ENCODE measurements at regions not wholly inside any gene's neighbourhood (a gene's known extent, or its start where the extent isn't known, plus 50 kb on each side); places are given as distances from the start of the nearest gene placed in this dataset.
"Not testable (repeated sequence)": the region's sequence is repeated elsewhere in the genome, so short reads cannot be mapped to it uniquely, and the experiment has no call there.

- not testable (repeated sequence) for DNase-seq
These were observed 51.5 kb upstream of the CDC42EP3 start for GRCh38 chr2:37722971-37723370.

GRCh38 chr2:37730037-37730818 is 58.8 kb upstream of the CDC42EP3 start:
- DNase-seq, result no peak

- not testable (repeated sequence) for DNase-seq
These were observed 61.0 kb upstream of the CDC42EP3 start for GRCh38 chr2:37732412-37732811.

- no peak for DNase-seq
These were observed 61.8 kb upstream of the CDC42EP3 start for GRCh38 chr2:37733251-37733650.

GRCh38 chr2:37733955-37734354 is 62.5 kb upstream of the CDC42EP3 start:
- DNase-seq, result not testable (repeated sequence)

- not testable (repeated sequence) for DNase-seq
These were observed 63.6 kb upstream of the CDC42EP3 start for GRCh38 chr2:37734891-37735523.

GRCh38 chr2:37735524-37735910 is 64.1 kb upstream of the CDC42EP3 start:
- not testable (repeated sequence) for DNase-seq

GRCh38 chr2:37737507-37737906 is 66.1 kb upstream of the CDC42EP3 start:
- no peak for DNase-seq

- no peak for DNase-seq
These were observed 66.9 kb upstream of the CDC42EP3 start for GRCh38 chr2:37738266-37738885.

GRCh38 chr2:37739153-37739552 is 67.7 kb upstream of the CDC42EP3 start:
- DNase-seq, result no peak

- no peak for DNase-seq
These were observed 68.8 kb upstream of the CDC42EP3 start for GRCh38 chr2:37740164-37740739.

- DNase-seq, result no peak
These were observed 70.8 kb upstream of the CDC42EP3 start for GRCh38 chr2:37742286-37742685.

GRCh38 chr2:37744010-37744409 is 72.6 kb upstream of the CDC42EP3 start:
- no peak for DNase-seq

GRCh38 chr2:37744961-37745360 is 73.5 kb upstream of the CDC42EP3 start:
- not testable (repeated sequence) for DNase-seq

- not testable (repeated sequence) for DNase-seq
These were observed 74.6 kb upstream of the CDC42EP3 start for GRCh38 chr2:37746011-37746410.

GRCh38 chr2:37746883-37747282 is 75.4 kb upstream of the CDC42EP3 start:
- DNase-seq, result no peak

- DNase-seq, result no peak
These were observed 77.1 kb upstream of the CDC42EP3 start for GRCh38 chr2:37748541-37748940.

GRCh38 chr2:37750286-37750685 is 78.8 kb upstream of the CDC42EP3 start:
- not testable (repeated sequence) for DNase-seq

- no peak for DNase-seq
These were observed 81.3 kb upstream of the CDC42EP3 start for GRCh38 chr2:37752766-37753165.

- DNase-seq, result no peak
These were observed 82.3 kb upstream of the CDC42EP3 start for GRCh38 chr2:37753758-37754157.

- not testable (repeated sequence) for DNase-seq
These were observed 84.6 kb upstream of the CDC42EP3 start for GRCh38 chr2:37755961-37756559.

GRCh38 chr2:37757456-37757855 is 86.0 kb upstream of the CDC42EP3 start:
- not testable (repeated sequence) for DNase-seq

Measured in right kidney (tissue), 1 donor.